Activated effector memory CD4-positive, alpha-beta T cell treated with anti-CD3 and anti-CD28 coated beads, Interleukin-2, amount 50 U/mL, for 16 hours (primary cell): ENCODE measurements at regions not wholly inside any gene's neighbourhood (a gene's known extent, or its start where the extent isn't known, plus 50 kb on each side); places are given as distances from the start of the nearest gene placed in this dataset.
A peak's percentile ranks its signal among the peaks of the same experiment; 100 is the strongest.

Source experiments
- DNase-seq: peaks from one replicate; pipeline ENCODE4 v3.0.0-alpha.2; 2020

DNA sequence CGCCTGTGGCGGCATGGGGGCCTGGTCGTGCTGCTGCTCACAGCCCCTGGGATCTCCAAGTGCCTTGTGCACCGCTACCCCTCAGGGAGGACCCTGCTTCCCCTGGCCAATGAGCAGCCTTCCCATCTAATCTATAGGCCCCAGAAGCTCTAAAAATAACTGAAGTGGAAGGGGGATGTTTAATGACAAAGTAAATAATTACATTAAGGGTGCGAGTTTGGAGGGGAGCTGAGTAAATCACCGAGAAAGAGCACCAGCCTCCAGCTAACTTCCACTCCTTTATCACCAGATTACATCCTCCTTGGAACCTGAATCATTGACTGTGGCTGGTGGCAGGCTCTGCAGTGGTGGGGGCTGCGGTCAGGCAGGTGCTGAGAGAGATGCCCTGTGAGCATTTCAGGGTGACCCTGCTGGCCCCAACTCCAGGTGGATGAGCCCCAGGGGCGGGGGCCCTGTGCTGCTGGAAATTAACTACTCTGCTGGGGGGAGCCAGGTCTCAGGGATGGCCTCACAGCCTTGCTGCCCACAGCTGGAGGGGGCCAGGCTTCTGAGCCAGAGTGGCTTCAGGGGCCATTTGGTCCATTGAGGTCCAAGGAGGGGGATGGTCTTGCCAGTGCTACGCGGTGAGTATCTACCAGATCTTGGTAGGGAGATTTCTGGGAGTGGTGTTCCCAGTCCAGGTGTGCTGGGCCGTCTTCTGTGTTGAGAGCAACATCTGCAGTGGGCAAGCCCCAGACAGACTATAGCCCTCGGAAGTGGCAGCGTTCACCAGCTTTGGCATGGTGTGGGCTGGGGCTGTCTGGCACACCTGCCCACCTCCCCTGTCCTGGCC is 74.2 kb downstream of the GLI2 start:
- no peak for DNase-seq

GRCh38 chr2:120810639-120811038 is 75.0 kb downstream of the GLI2 start:
- DNase-seq: no peak

GRCh38 chr2:120812866-120813265 is 77.2 kb downstream of the GLI2 start:
- no peak for DNase-seq

DNA sequence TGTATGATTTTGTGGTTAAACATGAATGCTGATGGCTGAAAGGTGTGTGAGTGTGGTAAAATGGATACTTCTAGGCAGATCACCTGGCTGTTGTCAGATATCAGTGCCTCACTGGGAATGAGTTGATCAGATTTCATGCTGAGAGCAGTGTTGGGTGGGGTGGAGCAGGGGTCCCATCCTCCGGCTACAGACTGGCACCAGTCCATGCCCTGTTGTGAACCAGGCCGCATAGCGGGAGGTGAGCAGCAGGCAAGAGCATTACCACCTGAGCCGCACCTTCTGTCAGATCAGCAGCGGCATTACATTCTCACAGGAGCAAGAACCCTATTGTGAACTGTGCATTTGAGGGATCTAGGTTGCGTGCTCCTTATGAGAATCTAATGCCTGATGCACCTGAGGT is 78.7 kb downstream of the GLI2 start:
- DNase-seq: no peak

GRCh38 chr2:120815292-120815691 is 79.6 kb downstream of the GLI2 start:
- no peak for DNase-seq

GRCh38 chr2:120817136-120817955 is 81.7 kb downstream of the GLI2 start:
- DNase-seq: no peak

GRCh38 chr2:120817956-120818325 is 82.3 kb downstream of the GLI2 start:
- no peak for DNase-seq

- no peak for DNase-seq
Measured at GRCh38 chr2:120818441-120818920, 82.8 kb downstream of the GLI2 start.

DNA sequence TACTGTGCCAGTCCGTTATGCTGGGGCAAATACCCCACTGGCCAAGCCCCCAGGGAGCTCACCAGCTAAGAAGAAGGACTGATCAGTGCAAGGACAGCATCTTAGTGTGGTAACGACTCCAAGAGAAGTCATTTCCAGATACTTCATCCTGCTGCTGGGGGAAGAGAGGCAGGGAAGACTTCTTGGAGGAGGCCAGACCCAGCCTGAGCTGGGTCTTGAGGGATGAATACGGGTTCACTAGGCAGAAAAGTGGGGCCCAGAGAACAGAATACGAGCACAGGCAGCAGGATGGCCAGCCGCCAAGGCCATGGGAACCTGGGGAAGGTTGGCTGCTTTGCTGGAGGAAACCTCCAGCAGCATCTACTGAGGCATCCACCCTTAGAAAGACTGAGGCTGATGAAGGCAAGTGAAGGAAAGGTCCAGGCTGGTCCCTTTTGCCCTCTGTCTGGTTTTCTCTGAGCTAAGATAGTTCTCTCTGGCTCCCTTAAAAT is 84.1 kb downstream of the GLI2 start:
- no peak for DNase-seq

GRCh38 chr2:120820263-120820952 is 84.7 kb downstream of the GLI2 start:
- DNase-seq: no peak

DNA sequence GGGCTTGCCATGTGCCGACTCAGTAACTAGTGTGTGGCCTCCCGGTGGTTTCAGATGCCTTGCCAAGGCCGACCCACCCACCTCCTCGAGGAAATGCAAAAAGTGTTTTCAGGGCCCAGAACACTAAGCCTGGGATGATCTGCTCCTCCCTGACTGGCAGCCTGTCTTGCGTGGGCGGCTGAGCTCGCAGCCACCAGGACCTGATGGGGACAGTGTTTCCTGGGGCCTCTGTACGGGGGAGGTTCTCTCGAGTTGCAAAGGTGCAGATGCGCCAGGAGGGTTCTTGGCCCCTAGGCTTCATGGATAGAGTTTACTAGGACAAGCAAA is 85.2 kb downstream of the GLI2 start:
- no peak for DNase-seq

DNA sequence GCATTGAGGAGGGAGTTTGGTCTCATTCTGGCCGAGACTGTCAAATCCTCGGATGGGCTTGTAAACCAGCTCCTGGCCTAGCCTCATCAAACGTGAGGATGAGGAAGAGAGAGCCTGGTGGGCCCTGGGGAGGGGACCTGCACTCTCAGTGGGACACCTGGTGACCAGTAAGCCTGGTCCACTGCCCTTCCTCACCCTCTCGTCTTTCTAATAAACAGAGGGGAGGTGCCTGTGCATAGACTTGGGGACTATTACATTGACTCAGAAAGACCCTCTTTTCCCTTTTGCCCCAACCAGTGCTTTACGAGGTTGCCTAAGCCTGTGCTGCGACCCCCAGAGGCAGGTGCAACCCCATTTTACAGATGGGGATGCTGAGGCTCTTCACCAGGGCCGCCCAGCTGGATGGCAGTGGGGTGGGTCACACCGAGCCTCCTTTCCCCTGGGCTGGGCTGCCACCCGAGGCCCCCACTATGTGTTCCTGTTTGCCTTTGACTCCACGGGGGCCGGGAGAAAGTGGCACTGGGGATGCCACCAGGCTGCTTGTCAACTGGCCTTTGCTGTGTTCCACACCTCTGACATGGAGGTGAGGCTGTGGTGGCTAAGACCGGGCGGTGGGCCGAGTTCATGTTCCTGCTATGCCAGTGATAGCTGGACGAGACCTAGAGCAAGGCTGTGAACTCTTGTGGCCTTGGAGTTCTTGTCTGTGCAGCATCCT is 85.9 kb downstream of the GLI2 start:
- DNase-seq: no peak

GRCh38 chr2:120822933-120823332 is 87.3 kb downstream of the GLI2 start:
- DNase-seq: no peak

DNA sequence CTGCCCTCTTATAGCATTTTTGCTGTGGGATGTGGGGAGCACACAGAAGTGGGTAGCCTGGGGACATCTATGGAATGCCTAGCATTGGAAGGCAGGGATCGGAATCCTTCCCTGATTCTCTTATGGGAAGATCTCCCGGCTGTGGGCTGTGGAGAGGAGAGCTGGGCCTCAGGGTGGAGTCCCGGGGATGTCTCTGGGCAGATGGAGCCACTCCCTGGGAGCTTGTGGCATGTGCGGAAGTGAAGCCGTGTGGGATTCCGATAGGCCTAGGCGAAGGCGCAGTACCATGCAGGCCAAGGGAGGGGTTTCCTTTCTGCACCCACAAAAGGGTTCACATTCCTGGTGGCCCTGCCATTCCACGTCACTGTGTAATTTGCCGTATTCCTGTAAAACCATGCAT is 87.9 kb downstream of the GLI2 start:
- no peak for DNase-seq

DNA sequence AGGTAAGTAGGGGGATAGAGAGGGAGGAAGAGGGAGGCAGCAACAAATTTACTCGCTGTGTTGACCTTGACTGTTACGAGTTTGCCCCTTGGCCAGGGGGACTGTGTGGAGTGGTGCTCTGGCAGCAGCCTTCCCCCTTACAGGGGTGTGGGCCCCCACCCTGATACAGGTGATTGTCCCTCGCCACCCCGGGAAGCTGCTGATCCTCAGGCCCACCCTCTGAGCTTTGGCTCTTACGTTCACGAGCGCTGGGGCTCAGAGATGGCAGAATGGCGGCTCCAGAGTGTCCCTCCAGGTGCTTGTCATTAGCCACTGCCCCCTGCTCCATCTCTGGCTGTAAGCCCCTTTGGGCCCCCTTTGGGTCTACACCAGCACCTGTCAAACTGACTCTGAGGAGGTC is 88.6 kb downstream of the GLI2 start:
- no peak for DNase-seq

DNA sequence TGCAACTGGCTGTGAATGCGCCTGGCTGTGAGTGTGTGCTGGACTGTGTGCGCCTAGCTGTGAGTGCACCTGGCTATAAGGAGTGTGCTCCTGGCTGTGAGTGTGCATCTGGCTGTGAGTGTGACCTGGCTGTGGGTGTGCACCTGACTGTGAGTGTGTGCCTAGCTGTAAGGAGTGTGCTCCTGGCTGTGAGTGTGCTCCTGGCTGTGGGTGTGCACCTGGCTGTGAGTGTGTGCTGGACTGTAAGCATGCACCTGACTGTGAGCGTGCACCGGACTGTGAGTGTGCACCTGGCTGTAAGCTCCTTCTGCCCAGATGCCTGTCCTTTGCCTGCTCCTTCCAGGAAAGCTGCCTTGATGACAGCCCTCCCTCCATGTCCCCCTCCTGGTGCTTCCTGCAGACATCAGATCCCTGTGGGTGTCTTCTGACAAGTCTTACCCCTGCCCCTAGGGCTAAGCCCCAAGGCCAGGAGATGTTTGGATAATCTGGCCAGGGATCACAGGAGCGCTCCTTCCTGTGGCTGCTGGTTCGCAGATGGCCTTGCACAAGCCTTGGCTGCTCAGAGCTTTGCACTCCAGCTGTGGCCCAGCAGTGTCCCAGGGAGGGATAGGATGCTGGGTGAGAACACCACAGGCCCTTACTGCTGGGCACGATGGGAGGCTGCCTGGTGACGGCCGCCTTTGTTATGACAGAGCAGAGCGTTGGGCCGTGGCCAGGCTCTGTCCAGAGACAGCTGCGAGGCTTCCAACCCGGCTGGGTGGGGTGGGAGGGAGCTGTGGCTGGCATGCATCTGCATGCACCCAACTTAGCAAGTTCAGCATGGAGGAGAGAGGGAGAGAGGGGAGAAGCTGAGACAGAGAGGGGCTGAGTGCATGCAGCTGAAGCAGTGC is 89.9 kb downstream of the GLI2 start:
- DNase-seq: peak; percentile 48

DNA sequence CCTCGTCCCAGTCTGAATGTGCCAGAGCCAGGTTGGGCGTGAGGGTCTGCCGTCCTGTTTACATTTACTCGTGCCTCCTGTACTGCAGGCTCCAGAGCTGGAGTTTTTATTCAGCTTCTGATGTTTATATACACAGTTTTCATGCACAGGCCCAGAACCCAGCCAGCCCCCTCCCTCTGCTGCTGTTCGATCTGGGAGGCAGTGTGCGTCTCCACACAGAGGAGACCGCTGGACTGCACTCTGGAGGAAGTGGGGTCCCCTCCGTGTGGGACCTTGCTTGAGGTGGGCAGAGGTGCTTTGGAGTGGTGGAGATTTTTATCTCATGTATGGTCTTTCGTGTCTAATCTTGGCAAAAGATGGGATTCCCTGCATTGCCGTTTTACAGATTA is 90.6 kb downstream of the GLI2 start:
- DNase-seq: peak; percentile 47

DNA sequence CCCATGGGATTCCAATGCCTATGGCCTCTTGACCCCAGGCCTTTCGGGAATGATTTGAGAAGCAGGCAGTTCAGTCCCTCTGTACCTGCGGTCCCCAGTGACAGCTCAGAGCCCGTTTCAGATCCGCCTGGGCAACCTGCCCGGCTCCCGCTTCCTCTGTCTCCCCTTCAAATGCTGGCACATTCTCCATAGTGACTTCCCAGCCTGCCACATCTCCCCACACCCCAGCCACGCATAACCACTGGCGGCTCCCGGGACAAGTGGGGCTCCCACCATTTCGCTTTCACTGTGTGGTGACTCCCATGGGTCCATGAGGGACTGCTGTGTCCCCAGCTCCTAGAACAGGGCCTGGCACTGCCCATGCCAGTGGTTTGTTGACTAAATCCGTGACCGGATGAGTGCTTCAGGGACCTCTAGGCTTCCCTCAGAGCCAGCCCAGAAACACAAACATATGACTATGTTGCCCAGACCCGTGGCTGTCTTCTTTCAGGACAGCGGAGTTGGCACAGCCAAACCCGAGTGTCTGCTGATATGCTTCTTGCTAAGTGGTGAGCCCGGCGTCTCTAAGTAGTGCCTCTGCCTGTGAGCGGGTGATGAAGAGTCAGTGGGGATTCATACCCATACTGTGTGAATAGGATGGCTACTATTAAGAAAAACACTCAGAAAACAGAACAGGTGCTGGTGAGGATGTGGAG is 91.2 kb downstream of the GLI2 start:
- DNase-seq: peak; percentile 42

GRCh38 chr2:120828066-120828465 is 92.4 kb downstream of the GLI2 start:
- peak; percentile 24 for DNase-seq

DNA sequence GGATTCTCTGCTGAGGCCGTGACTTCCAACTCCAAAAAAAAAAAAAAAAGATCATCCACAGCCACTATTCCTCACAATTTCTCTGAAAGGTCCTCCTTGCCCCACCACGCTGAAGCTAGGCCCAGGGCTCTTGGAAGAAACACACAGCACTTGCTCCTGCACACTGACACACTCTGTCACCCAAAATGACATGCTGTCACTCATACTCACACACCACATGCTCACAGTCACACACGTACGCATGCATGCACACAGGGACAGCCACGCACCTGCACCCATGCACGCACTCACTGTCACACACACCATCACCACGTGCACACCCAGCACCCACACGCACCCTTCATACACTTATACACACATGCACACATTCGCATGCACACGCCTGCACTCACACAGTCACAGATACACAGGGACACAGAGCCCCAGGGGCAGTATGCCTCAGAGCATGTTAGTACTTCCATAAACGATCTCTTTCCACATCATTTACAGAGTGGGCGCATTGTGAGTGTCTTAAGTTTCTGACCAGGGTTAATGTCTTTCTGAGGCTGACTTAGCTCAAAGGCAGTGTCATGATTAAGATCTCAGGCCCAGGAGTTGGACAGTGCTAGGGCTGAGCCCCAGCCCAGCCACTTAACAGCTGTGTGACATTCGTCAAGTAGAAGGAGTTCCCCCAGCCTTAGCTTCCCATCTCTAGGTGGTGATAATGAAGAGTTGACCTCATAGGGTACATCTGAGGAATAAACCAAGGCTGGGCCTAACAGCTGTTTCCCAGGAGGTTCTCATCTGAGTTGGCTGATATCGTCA is 93.4 kb downstream of the GLI2 start:
- peak; percentile 27 for DNase-seq
